CD4-positive, alpha-beta T cell treated with Interleukin-10 for 1 hour (primary cell): ENCODE measurements at regions not wholly inside any gene's neighbourhood (a gene's known extent, or its start where the extent isn't known, plus 50 kb on each side); places are given as distances from the start of the nearest gene placed in this dataset.
A peak's percentile ranks its signal among the peaks of the same experiment; 100 is the strongest.

Experiments used
- DNase-seq: peaks from one replicate; pipeline ENCODE4 v3.0.0-alpha.2; 2020

GRCh38 chrX:17206584-17206983 lies 168.4 kb upstream of the NHS start:
- no peak for DNase-seq

DNA sequence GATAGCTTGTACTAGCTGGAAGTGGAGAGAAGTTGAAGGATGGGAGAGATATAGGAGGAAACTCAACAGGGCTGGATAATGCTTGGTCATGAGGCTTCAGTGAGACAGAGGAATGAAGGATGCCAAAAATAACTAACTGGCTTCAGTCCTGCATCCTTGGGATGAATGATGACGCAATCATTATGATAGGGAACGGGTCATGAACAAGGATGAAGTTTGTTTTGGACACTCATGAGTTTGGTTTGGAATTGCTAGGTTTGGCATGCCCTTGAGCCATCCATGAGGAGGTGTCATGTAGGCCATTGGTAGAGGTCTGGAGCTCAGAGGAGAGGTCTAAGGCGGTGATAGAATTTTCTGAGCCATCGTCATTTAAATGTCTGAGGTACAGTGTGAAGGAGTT lies 160.0 kb upstream of the NHS start:
- no peak for DNase-seq

GRCh38 chrX:17226736-17227135 lies 148.3 kb upstream of the NHS start:
- no peak for DNase-seq

GRCh38 chrX:17237146-17237545 lies 137.9 kb upstream of the NHS start:
- no peak for DNase-seq

DNA sequence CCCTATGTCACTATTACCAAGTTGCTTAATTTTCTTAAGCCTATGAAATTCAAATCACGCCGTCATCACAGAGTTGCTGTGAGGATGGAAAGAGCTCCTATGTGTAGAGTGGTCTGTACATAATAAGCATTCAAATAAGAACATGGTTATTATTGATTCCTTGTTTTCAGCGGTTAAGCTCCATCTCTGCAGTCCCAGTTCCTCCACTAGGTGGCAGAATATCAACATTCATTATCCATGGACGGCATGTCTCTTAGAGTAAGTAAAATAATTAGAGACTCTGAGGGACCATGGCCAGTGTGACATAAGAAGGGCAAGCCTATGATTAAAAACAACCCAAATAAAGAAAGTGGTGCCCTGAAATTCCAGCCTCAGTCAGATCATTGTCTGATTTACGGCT lies 132.5 kb upstream of the NHS start:
- peak; percentile 34 for DNase-seq

GRCh38 chrX:17247144-17247543 lies 127.9 kb upstream of the NHS start:
- no peak for DNase-seq

DNA sequence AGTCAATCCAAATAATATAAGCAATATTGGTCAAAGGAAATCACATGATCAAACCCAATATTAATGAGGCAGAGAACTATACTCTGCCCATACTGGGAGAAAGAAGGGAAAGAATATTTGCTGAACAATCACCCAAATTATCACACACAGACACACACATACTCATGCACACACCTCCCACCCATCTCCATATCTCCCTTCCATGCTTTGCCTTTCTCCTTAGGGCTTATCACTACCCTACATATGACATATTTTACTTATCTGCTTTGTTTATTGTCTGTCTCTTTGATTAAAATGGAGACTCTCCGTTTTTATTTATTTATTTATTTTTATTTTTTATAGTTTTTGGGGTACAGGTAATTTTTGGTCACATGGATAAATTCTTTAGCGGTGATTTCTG lies 112.9 kb upstream of the NHS start:
- no peak for DNase-seq

GRCh38 chrX:17266136-17266535 lies 108.9 kb upstream of the NHS start:
- DNase-seq, result no peak

- DNase-seq, result no peak
These were observed 96.0 kb upstream of the NHS start for GRCh38 chrX:17278961-17279360.

DNA sequence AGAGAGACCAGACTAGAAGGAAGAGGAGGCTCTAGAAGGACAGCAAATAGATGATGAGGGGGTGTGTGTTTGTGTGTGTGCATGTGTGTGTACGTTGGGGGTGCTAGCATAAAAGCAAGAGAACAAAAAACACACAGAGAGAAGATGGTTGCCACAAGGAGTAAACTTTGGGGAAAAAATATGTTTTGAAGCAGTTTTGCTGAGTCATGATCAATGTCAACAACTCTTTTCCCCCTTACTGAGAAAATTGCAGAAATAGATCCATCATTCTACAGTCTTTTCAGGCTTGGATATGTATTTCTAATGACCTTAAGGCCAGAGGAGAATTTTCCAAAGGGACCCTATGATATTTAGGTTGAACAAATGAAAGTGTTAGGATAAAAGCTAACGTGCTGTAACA lies 89.0 kb upstream of the NHS start:
- DNase-seq, result no peak

DNA sequence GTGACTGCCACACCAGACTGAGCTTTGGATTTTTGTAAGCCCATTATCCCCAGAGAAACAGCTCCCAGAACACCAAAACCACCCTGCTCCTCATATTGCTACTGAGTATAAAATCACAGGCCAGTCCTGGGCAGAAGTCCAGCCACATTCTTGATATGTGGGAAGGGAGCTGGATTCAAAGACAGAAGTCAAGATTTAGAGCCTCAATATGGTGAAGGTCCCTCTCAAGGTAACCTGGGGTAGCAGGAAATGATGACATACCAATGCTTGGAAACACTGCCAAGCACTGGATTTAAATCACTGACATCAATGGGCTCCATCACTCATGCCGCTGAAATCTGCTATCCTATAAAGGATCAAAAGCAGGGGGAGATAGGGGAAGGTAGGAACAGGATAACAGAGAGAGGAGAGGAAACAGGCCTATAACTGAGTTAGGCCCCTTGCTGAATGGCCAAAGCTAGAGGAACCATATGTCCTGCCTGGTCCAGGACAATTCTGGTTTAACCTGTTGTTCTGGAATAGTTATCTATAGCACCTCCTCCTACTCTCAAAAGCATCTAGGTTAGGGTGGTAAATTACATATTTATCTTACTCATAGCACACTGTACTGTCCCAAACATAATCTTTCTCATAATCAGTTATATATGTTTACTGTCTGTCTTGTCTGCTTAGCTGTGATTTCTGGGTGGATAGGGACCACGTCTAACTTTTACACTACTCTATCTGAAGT lies 83.7 kb upstream of the NHS start:
- no peak for DNase-seq

GRCh38 chrX:17292111-17292527 lies 82.9 kb upstream of the NHS start:
- DNase-seq, result no peak

- DNase-seq, result no peak
These were observed 80.4 kb upstream of the NHS start for GRCh38 chrX:17294561-17294960.

- no peak for DNase-seq
These were observed 79.2 kb upstream of the NHS start for GRCh38 chrX:17295791-17296190.

DNA sequence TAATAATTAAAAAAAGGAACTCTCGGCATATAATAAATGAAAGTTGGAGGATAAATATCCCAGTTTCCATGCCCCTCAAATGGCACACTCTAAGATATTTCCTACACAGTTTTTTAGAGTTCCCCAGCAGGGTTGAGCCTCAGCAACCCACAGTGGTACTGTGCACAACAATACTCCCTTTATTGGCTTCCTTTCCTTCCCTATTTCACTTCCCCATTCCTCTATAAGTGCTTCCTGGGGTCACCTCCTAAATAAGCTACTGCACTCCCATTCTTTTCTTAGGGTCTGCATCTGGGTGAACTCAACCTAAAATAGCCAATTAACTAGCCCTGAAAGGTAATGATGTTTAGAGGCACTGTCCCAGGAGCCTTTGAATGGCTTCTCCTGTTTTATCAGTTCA lies 76.4 kb upstream of the NHS start:
- no peak for DNase-seq

DNA sequence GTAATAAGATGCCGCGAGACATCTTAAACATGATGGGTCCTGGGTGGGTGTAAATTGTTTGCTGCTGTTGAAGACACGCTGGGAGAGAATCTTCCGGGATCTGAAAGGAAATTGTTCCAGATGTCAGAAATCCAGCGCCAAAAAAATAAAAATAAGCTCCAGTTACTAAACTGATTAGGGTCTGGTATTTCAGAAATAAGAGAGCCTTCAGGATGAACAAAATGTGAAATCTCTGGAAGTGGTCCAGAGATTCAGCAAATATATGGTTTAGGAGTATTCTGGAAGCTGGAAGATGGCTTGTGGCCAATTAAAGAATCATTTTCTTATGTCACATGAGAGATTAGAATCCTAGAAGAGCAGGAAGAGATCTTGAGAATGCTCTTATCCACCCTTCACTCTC lies 75.8 kb upstream of the NHS start:
- no peak for DNase-seq

- no peak for DNase-seq
These were observed 51.6 kb upstream of the NHS start for GRCh38 chrX:17323397-17323796.
